GM19023 (cell line): ENCODE measurements at regions not wholly inside any gene's neighbourhood (a gene's known extent, or its start where the extent isn't known, plus 50 kb on each side); places are given as distances from the start of the nearest gene placed in this dataset.
"Not testable (repeated sequence)": the region's sequence is repeated elsewhere in the genome, so short reads cannot be mapped to it uniquely, and the experiment has no call there.

Experiments
- ATAC-seq: cut with Tn5 transposase; IDR thresholded peaks from one replicate; pipeline ENCODE4 v1.9.1; 2021; ENCODE audit warnings: mild to moderate bottlenecking, moderate library complexity; ENCODE audit not compliant: unreplicated experiment

- not testable (repeated sequence) for ATAC-seq
These were observed 192.0 kb upstream of the ETV3 start for GRCh38 chr1:157330177-157330576.

- not testable (repeated sequence) for ATAC-seq
These were observed 189.9 kb upstream of the ETV3 start for GRCh38 chr1:157328120-157328519.

GRCh38 chr1:157326173-157326859, 188.1 kb upstream of the ETV3 start:
- no peak for ATAC-seq

GRCh38 chr1:157325220-157325619, 187.0 kb upstream of the ETV3 start:
- no peak for ATAC-seq

GRCh38 chr1:157321972-157322371, 183.8 kb upstream of the ETV3 start:
- not testable (repeated sequence) for ATAC-seq

- no peak for ATAC-seq
These were observed 181.4 kb upstream of the ETV3 start for GRCh38 chr1:157319567-157319966.

- not testable (repeated sequence) for ATAC-seq
These were observed 179.0 kb upstream of the ETV3 start for GRCh38 chr1:157317229-157317628.

- ATAC-seq: no peak
These were observed 177.3 kb upstream of the ETV3 start for GRCh38 chr1:157315544-157315943.

GRCh38 chr1:157314408-157314807, 176.2 kb upstream of the ETV3 start:
- ATAC-seq: no peak

- no peak for ATAC-seq
These were observed 175.1 kb upstream of the ETV3 start for GRCh38 chr1:157313240-157313807.

- ATAC-seq: no peak
These were observed 174.1 kb upstream of the ETV3 start for GRCh38 chr1:157312082-157312812.

GRCh38 chr1:157311730-157312081, 173.5 kb upstream of the ETV3 start:
- no peak for ATAC-seq

- ATAC-seq: not testable (repeated sequence)
These were observed 172.9 kb upstream of the ETV3 start for GRCh38 chr1:157310805-157311729.

GRCh38 chr1:157310401-157310800, 172.2 kb upstream of the ETV3 start:
- ATAC-seq: no peak

GRCh38 chr1:157307491-157307890, 169.3 kb upstream of the ETV3 start:
- ATAC-seq: no peak

- ATAC-seq: no peak
These were observed 168.7 kb upstream of the ETV3 start for GRCh38 chr1:157306896-157307295.

GRCh38 chr1:157304271-157304670, 166.1 kb upstream of the ETV3 start:
- ATAC-seq: no peak

GRCh38 chr1:157302724-157303123, 164.5 kb upstream of the ETV3 start:
- ATAC-seq: no peak

- ATAC-seq: no peak
These were observed 164.0 kb upstream of the ETV3 start for GRCh38 chr1:157302199-157302497.

- no peak for ATAC-seq
These were observed 163.4 kb upstream of the ETV3 start for GRCh38 chr1:157301477-157302198.
